ENCODE measurements at regions not wholly inside any gene's neighbourhood (a gene's known extent, or its start where the extent isn't known, plus 50 kb on each side); places are given as distances from the start of the nearest gene placed in this dataset.

GRCh38 chr2:158002079-158002478 is 99.6 kb upstream of the UPP2 start:
- ATAC-seq (no peak), DNase-seq (no peak)
- Mint-ChIP-seq H3K27ac (no peak overlapping the region), H3K4me3 (no peak overlapping the region), H3K36me3 (ENCODE audit: low read depth) (peaks cover 2% of the 10 kb centered on the region), H3K9me3 (peaks cover 3% of the 10 kb centered on the region), H3K27me3 (no peaks in the 10 kb centered on the region), H3K4me1 (ENCODE audit: low read depth) (no peaks in the 10 kb centered on the region)
- intact Hi-C loops (cut with micrococcal nuclease), result no loop called here
- CTCF ChIA-PET, result interaction anchor here (1.1 to 2.0 kb wide), 4 partner anchors 9 to 699 kb away, joined by 3 to 6 read pairs (median 4); no protein-coding TSS in a partner anchor
- POLR2A ChIA-PET, result interaction anchor here (1.1 kb wide), 1 partner anchor 213 kb away, joined by 5 read pairs; no protein-coding TSS in a partner anchor
- no peak for TF ChIP-seq CTCF (IDR thresholded peaks at IDR 0.05)

- DNase-seq (no peak), ATAC-seq (no peak)
- H3K4me3 Mint-ChIP-seq, result no peak overlapping the region
- no peaks in the 10 kb centered on the region for H3K4me1 Mint-ChIP-seq (ENCODE audit: low read depth)
- intact Hi-C loops (cut with micrococcal nuclease), result no loop called here
- H3K9me3 Mint-ChIP-seq, result peaks cover 3% of the 10 kb centered on the region
- POLR2A ChIA-PET, result interaction anchor here (0.7 kb wide), 1 partner anchor 12 kb away, joined by 3 read pairs; no protein-coding TSS in a partner anchor
- peaks cover 2% of the 10 kb centered on the region for H3K27me3 Mint-ChIP-seq
- peaks cover 2% of the 10 kb centered on the region for H3K36me3 Mint-ChIP-seq (ENCODE audit: low read depth)
- CTCF ChIA-PET, result interaction anchor here (1.4 to 1.8 kb wide), 2 partner anchors 10 to 695 kb away, joined by 6 to 7 read pairs; no protein-coding TSS in a partner anchor
- TF ChIP-seq CTCF (IDR thresholded peaks at IDR 0.05), result no peak
- no peak overlapping the region for H3K27ac Mint-ChIP-seq
Observed at GRCh38 chr2:157996799-157997198, 104.9 kb upstream of the UPP2 start.

- Mint-ChIP-seq H3K9me3 (peaks cover 3% of the 10 kb centered on the region), H3K27ac (no peak overlapping the region), H3K4me3 (no peak overlapping the region), H3K4me1 (ENCODE audit: low read depth) (no peaks in the 10 kb centered on the region), H3K36me3 (ENCODE audit: low read depth) (peaks cover 2% of the 10 kb centered on the region), H3K27me3 (peaks cover 2% of the 10 kb centered on the region)
- POLR2A ChIA-PET, result no interaction called here
- CTCF ChIA-PET, result interaction anchor here (1.2 to 1.8 kb wide), 5 partner anchors 10 to 693 kb away, joined by 3 to 6 read pairs (median 3); partner anchors contain the start of gene ACVR1C
- no peak for DNase-seq
- intact Hi-C loops (cut with micrococcal nuclease), result no loop called here
- no peak for ATAC-seq
- TF ChIP-seq CTCF (IDR thresholded peaks at IDR 0.05), result no peak
Observed at GRCh38 chr2:157995117-157995516, 106.6 kb upstream of the UPP2 start.

- no peak for DNase-seq
- no peak for TF ChIP-seq CTCF (IDR thresholded peaks at IDR 0.05)
- Mint-ChIP-seq H3K4me3 (no peak overlapping the region), H3K4me1 (ENCODE audit: low read depth) (no peaks in the 10 kb centered on the region), H3K36me3 (ENCODE audit: low read depth) (no peaks in the 10 kb centered on the region), H3K27me3 (peaks cover 3% of the 10 kb centered on the region), H3K27ac (no peak overlapping the region), H3K9me3 (no peaks in the 10 kb centered on the region)
- ATAC-seq, result no peak
- intact Hi-C loops (cut with micrococcal nuclease), result no loop called here
- CTCF ChIA-PET, result interaction anchor here (1.2 to 1.4 kb wide), 2 partner anchors 15 to 33 kb away, joined by 3 to 5 read pairs; no protein-coding TSS in a partner anchor
- POLR2A ChIA-PET, result no interaction called here
Observed at GRCh38 chr2:157991932-157992331, 109.7 kb upstream of the UPP2 start.

GRCh38 chr2:157990173-157990572 is 111.5 kb upstream of the UPP2 start:
- Mint-ChIP-seq H3K27me3 (peaks cover 7% of the 10 kb centered on the region), H3K9me3 (no peaks in the 10 kb centered on the region), H3K4me3 (no peak overlapping the region), H3K27ac (no peak overlapping the region), H3K4me1 (ENCODE audit: low read depth) (no peaks in the 10 kb centered on the region), H3K36me3 (ENCODE audit: low read depth) (no peaks in the 10 kb centered on the region)
- intact Hi-C loops (cut with micrococcal nuclease), result no loop called here
- DNase-seq (no peak), ATAC-seq (no peak)
- TF ChIP-seq CTCF (IDR thresholded peaks at IDR 0.05), result no peak
- ChIA-PET CTCF (no interaction called here), POLR2A (no interaction called here)
